Peyer's patch (tissue), 4 donors: ENCODE measurements at regions not wholly inside any gene's neighbourhood (a gene's known extent, or its start where the extent isn't known, plus 50 kb on each side); places are given as distances from the start of the nearest gene placed in this dataset.

Source experiments
- POLR2A ChIP-seq, 2 donors: fragments of 450-650 bp; IDR thresholded peaks; one replicate each; pipeline ENCODE4 v1.5.1; 2017; ENCODE audit warnings: antibody characterized with exemption in 2 of 2, mild to moderate bottlenecking in 2 of 2, moderate library complexity in 2 of 2
- TF ChIP-seq, protein P1 (sequence below), 6 experiments: fragments of 450-650 bp in 4 of 6; fragments of 200-600 bp in 2 of 6; sonication (generic) in 1 of 6; IDR thresholded peaks; one replicate each; pipeline ENCODE4 v1.5.1; 2017 to 2019; ENCODE audit warnings: antibody characterized with exemption in 6 of 6, mild to moderate bottlenecking in 3 of 6, moderate library complexity in 1 of 6

DNA sequence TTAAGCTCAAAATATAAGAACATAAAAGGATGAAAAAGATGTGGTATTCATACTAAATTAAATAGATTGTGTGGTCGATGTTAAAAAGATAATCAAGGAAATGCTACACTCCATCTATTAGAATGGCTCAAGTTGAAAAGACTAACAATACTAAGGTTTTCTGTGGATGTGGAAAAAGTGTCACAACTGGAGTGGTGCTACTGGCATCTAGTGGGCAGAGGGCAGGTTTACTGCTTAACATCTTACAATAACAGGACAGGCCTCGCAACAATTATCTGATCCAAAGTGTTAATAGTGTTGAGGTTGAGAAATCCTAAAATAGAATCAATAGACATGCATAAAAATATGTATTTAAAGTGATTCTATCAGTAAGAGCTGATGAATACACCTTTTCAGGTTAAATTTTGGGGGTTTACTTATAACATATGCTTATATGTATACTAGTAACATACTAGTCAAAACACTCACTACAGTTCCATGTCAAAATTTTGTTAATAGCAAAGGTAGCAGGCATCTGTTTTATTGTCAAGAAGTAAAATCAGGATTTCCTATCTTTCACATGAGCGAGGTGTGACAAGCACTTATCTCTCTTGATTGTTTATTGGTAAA, 91.5 kb upstream of the TMEFF2 start:
- no peak for TF ChIP-seq POLR2A (IDR thresholded peaks at IDR 0.05)
- TF ChIP-seq, protein P1, sequence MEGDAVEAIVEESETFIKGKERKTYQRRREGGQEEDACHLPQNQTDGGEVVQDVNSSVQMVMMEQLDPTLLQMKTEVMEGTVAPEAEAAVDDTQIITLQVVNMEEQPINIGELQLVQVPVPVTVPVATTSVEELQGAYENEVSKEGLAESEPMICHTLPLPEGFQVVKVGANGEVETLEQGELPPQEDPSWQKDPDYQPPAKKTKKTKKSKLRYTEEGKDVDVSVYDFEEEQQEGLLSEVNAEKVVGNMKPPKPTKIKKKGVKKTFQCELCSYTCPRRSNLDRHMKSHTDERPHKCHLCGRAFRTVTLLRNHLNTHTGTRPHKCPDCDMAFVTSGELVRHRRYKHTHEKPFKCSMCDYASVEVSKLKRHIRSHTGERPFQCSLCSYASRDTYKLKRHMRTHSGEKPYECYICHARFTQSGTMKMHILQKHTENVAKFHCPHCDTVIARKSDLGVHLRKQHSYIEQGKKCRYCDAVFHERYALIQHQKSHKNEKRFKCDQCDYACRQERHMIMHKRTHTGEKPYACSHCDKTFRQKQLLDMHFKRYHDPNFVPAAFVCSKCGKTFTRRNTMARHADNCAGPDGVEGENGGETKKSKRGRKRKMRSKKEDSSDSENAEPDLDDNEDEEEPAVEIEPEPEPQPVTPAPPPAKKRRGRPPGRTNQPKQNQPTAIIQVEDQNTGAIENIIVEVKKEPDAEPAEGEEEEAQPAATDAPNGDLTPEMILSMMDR (IDR thresholded peaks at IDR 0.05): peak in 4 of 6 experiments; percentile 15 to 55 (median 48)
